ENCODE measurements at regions not wholly inside any gene's neighbourhood (a gene's known extent, or its start where the extent isn't known, plus 50 kb on each side); places are given as distances from the start of the nearest gene placed in this dataset.

DNA sequence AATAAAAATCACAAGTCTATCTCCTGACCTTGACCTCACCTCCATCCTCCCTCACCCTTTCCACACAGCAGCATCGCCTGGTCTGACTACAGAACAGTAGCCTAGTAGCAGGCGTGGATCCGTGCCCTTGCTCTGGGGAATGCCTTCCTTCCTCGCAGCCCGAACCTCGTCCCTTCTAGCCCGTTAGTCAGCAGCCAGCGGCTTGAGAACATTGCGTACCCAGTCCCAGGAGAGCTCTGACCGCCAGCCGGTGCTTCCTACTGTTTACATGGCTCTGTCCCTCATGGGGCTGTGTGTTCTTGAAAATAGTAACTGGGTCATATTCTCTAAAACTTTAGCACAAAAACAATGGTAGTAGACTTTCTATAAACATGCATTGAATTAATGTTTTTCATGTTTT lies 682.7 kb upstream of the IGFBP3 start:
- TF ChIP-seq, protein P1, sequence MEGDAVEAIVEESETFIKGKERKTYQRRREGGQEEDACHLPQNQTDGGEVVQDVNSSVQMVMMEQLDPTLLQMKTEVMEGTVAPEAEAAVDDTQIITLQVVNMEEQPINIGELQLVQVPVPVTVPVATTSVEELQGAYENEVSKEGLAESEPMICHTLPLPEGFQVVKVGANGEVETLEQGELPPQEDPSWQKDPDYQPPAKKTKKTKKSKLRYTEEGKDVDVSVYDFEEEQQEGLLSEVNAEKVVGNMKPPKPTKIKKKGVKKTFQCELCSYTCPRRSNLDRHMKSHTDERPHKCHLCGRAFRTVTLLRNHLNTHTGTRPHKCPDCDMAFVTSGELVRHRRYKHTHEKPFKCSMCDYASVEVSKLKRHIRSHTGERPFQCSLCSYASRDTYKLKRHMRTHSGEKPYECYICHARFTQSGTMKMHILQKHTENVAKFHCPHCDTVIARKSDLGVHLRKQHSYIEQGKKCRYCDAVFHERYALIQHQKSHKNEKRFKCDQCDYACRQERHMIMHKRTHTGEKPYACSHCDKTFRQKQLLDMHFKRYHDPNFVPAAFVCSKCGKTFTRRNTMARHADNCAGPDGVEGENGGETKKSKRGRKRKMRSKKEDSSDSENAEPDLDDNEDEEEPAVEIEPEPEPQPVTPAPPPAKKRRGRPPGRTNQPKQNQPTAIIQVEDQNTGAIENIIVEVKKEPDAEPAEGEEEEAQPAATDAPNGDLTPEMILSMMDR (IDR thresholded peaks at IDR 0.05; ENCODE audit: insufficient read depth, low read depth, low read length) = no peak
- no peak for TF ChIP-seq EZH2 (IDR thresholded peaks at IDR 0.05; ENCODE audit: insufficient read depth, low read length)
